GM12878 (cell line): ENCODE measurements at regions not wholly inside any gene's neighbourhood (a gene's known extent, or its start where the extent isn't known, plus 50 kb on each side); places are given as distances from the start of the nearest gene placed in this dataset.
"Not testable (repeated sequence)": the region's sequence is repeated elsewhere in the genome, so short reads cannot be mapped to it uniquely, and the experiment has no call there.

Source experiments
- CBX5 ChIP-seq: sonication (generic); IDR thresholded peaks from 2 replicates; pipeline ENCODE4 v1.6.1; 2016; ENCODE audit warnings: low read depth, moderate library complexity, mild to moderate bottlenecking, inconsistent platforms
- ETV6 ChIP-seq, 2 experiments: fragments of 450-650 bp in 1 of 2; IDR thresholded peaks in 1 of 2; conservative IDR thresholded peaks in 1 of 2; 2 replicates each; pipeline ENCODE4 v1.6.1; 2014; ENCODE audit warnings: antibody characterized with exemption in 1 of 2, borderline replicate concordance in 1 of 2, low read depth in 1 of 2, mild to moderate bottlenecking in 1 of 2, moderate library complexity in 1 of 2
- EZH2 ChIP-seq: IDR thresholded peaks from 2 replicates; pipeline ENCODE4 v1.6.1; 2012; ENCODE audit warnings: low read depth, mild to moderate bottlenecking, control low read depth, inconsistent platforms, low read length, borderline replicate concordance; ENCODE audit not compliant: control insufficient read depth
- HDAC2 ChIP-seq: fragments of 200-600 bp; sonication (generic); IDR thresholded peaks from 2 replicates; pipeline ENCODE4 v1.6.1; 2017
- RAD51 ChIP-seq: fragments of 450-650 bp; IDR thresholded peaks from 2 replicates; pipeline ENCODE4 v1.6.1; 2016; ENCODE audit warnings: moderate library complexity, mild to moderate bottlenecking, inconsistent platforms
- ZNF274 ChIP-seq: IDR thresholded peaks from one replicate; pipeline ENCODE4 v1.8.0; 2011; ENCODE audit not compliant: insufficient read length, insufficient read depth
- TF ChIP-seq, protein P1 (sequence below): IDR thresholded peaks from 2 replicates; pipeline ENCODE4 v1.6.1; 2012; ENCODE audit warnings: mild to moderate bottlenecking, low read depth, low read length
- TF ChIP-seq, protein P2 (sequence below), 3 experiments: IDR thresholded peaks in 2 of 3; conservative IDR thresholded peaks in 1 of 3; 2 replicates each; pipeline ENCODE4 v1.5.1; 2011; ENCODE audit warnings: low read depth in 3 of 3, low read length in 3 of 3, mild to moderate bottlenecking in 3 of 3, control low read depth in 2 of 3, moderate library complexity in 2 of 3, inconsistent platforms in 1 of 3, mixed read lengths in 1 of 3; ENCODE audit not compliant: control insufficient read depth in 2 of 3, insufficient read depth in 1 of 3; ENCODE audit errors: extremely low read depth in 1 of 3

DNA sequence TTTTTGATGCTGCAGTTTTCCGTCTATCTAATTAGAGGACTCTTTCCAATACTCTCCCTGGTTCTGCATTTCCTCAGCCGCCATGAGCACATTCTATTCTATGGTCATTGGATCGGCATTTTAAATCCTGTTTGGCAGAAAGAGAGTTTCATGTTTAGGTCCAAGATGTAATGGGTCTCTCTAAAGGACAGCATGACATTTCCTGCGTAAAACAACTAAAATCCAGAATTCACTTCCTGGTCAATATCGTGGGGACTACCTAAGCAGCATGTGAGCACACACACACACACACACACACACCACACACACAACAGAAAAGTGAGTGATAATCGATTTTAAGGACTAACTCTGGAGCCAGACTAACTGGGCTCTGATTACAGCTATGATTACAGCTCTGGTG lies 757.1 kb upstream of the TPTE start:
- TF ChIP-seq, protein P1, sequence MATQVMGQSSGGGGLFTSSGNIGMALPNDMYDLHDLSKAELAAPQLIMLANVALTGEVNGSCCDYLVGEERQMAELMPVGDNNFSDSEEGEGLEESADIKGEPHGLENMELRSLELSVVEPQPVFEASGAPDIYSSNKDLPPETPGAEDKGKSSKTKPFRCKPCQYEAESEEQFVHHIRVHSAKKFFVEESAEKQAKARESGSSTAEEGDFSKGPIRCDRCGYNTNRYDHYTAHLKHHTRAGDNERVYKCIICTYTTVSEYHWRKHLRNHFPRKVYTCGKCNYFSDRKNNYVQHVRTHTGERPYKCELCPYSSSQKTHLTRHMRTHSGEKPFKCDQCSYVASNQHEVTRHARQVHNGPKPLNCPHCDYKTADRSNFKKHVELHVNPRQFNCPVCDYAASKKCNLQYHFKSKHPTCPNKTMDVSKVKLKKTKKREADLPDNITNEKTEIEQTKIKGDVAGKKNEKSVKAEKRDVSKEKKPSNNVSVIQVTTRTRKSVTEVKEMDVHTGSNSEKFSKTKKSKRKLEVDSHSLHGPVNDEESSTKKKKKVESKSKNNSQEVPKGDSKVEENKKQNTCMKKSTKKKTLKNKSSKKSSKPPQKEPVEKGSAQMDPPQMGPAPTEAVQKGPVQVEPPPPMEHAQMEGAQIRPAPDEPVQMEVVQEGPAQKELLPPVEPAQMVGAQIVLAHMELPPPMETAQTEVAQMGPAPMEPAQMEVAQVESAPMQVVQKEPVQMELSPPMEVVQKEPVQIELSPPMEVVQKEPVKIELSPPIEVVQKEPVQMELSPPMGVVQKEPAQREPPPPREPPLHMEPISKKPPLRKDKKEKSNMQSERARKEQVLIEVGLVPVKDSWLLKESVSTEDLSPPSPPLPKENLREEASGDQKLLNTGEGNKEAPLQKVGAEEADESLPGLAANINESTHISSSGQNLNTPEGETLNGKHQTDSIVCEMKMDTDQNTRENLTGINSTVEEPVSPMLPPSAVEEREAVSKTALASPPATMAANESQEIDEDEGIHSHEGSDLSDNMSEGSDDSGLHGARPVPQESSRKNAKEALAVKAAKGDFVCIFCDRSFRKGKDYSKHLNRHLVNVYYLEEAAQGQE, result not testable (repeated sequence)
- TF ChIP-seq, protein P2, sequence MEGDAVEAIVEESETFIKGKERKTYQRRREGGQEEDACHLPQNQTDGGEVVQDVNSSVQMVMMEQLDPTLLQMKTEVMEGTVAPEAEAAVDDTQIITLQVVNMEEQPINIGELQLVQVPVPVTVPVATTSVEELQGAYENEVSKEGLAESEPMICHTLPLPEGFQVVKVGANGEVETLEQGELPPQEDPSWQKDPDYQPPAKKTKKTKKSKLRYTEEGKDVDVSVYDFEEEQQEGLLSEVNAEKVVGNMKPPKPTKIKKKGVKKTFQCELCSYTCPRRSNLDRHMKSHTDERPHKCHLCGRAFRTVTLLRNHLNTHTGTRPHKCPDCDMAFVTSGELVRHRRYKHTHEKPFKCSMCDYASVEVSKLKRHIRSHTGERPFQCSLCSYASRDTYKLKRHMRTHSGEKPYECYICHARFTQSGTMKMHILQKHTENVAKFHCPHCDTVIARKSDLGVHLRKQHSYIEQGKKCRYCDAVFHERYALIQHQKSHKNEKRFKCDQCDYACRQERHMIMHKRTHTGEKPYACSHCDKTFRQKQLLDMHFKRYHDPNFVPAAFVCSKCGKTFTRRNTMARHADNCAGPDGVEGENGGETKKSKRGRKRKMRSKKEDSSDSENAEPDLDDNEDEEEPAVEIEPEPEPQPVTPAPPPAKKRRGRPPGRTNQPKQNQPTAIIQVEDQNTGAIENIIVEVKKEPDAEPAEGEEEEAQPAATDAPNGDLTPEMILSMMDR (IDR thresholded peaks at IDR 0.05 in 2 of 3, conservative IDR thresholded peaks at IDR 0.05 in 1 of 3; ENCODE audit: control insufficient read depth in 2 of 3, extremely low read depth in 1 of 3, insufficient read depth in 1 of 3, low read depth in 3 of 3, low read length in 3 of 3), result not testable (repeated sequence)
- not testable (repeated sequence) for TF ChIP-seq EZH2; CBX5; ETV6 (conservative IDR thresholded peaks at IDR 0.05 in 1 of 2, IDR thresholded peaks at IDR 0.05 in 1 of 2; ENCODE audit: borderline replicate concordance in 1 of 2, low read depth in 1 of 2); HDAC2; RAD51; ZNF274
